Endothelial cell of umbilical vein (primary cell): ENCODE measurements at regions not wholly inside any gene's neighbourhood (a gene's known extent, or its start where the extent isn't known, plus 50 kb on each side); places are given as distances from the start of the nearest gene placed in this dataset.

Experiments used
- BruUV-seq: library from RNA; stranded (reverse); fragments of 400-500 nt; replicated peaks from 2 replicates; lab custom pipeline; 2021; lab: Mats Ljungman, UMichigan
- CTCF ChIA-PET: fragments of 300-600, 350-600 bp; sonication (Branson Sonifier 250); formaldehyde crosslinking; loops from one replicate; lab custom pipeline; 2021; ENCODE audit warnings: antibody characterized with exemption, inconsistent platforms; lab: Charles Lee
- POLR2A ChIA-PET: fragments of 300-600, 350-600 bp; sonication (Branson Sonifier 250); formaldehyde crosslinking; loops from one replicate; lab custom pipeline; 2021; ENCODE audit warnings: antibody characterized with exemption, inconsistent platforms; lab: Charles Lee
- DNase-seq: peaks from one replicate; pipeline ENCODE4 v3.0.0-alpha.2; 2011; ENCODE audit warnings: low read depth, low spot score
- FAIRE-seq: peaks from 2 replicates; lab custom pipeline; 2011; peaks lifted over from hg19 to GRCh38; lab: Jason Lieb, UNC
- H2AFZ ChIP-seq: 2 replicates; pipeline ENCODE4 v1.6.0; 2012; ENCODE audit warnings: low read depth, low read length, control low read depth, inconsistent platforms
- H3K27ac ChIP-seq: 2 replicates; pipeline ENCODE4 v1.5.1; 2011; ENCODE audit warnings: low read depth, mild to moderate bottlenecking, control low read depth, low read length, moderate library complexity; ENCODE audit not compliant: insufficient read depth
- H3K27me3 ChIP-seq, 2 experiments: 2 replicates each; pipeline versions ENCODE4 v1.6.0 to v1.6.1; 2011; ENCODE audit warnings: low read length in 2 of 2, mixed read lengths in 1 of 2; ENCODE audit not compliant: control insufficient read depth in 2 of 2, insufficient read depth in 2 of 2
- H3K36me3 ChIP-seq, 2 experiments: 2 replicates in 1 of 2; 3 replicates in 1 of 2; pipeline ENCODE4 v1.5.1; 2011; ENCODE audit warnings: low read length in 2 of 2, mild to moderate bottlenecking in 1 of 2, moderate library complexity in 1 of 2; ENCODE audit not compliant: control insufficient read depth in 2 of 2, insufficient read depth in 2 of 2; ENCODE audit errors: extremely low read depth in 1 of 2
- H3K4me1 ChIP-seq: 3 replicates; pipeline ENCODE4 v1.5.1; 2011; ENCODE audit warnings: mild to moderate bottlenecking, low read length; ENCODE audit not compliant: control insufficient read depth, insufficient read depth; ENCODE audit errors: extremely low read depth
- H3K4me2 ChIP-seq: 2 replicates; pipeline ENCODE4 v1.6.1; 2011; ENCODE audit warnings: low read length, control low read depth, mixed read lengths; ENCODE audit not compliant: insufficient read depth
- H3K4me3 ChIP-seq, 3 experiments: fragments of 200-600 bp in 1 of 3; sonication (generic), shearing (Covaris generic) in 1 of 3; replicated peaks in 1 of 3; 2 replicates each; pipeline ENCODE4 v1.5.1; 2011 to 2016; ENCODE audit warnings: control low read depth in 3 of 3, low read length in 3 of 3, mild to moderate bottlenecking in 2 of 3, inconsistent platforms in 1 of 3, low read depth in 1 of 3, moderate library complexity in 1 of 3; ENCODE audit not compliant: insufficient read depth in 1 of 3
- H3K79me2 ChIP-seq: 2 replicates; pipeline ENCODE4 v1.6.0; 2012; ENCODE audit warnings: low read length, inconsistent platforms; ENCODE audit not compliant: control insufficient read depth, insufficient read depth
- H3K9ac ChIP-seq: replicated peaks from 2 replicates; pipeline ENCODE3; 2011; ENCODE audit warnings: low read length, control low read depth; ENCODE audit not compliant: insufficient read depth; ENCODE audit errors: extremely low read depth
- H3K9me1 ChIP-seq: replicated peaks from 3 replicates; pipeline ENCODE4 v1.6.0; 2011; ENCODE audit warnings: mild to moderate bottlenecking, low read length; ENCODE audit not compliant: control insufficient read depth, insufficient read depth; ENCODE audit errors: extremely low read depth
- H3K9me3 ChIP-seq: replicated peaks from 2 replicates; pipeline ENCODE4 v1.5.1; 2012; ENCODE audit warnings: low read length, inconsistent platforms; ENCODE audit not compliant: control insufficient read depth, insufficient read depth
- H4K20me1 ChIP-seq: replicated peaks from 2 replicates; pipeline ENCODE3; 2011; ENCODE audit warnings: mild to moderate bottlenecking, low read length; ENCODE audit not compliant: control insufficient read depth, insufficient read depth; ENCODE audit errors: extremely low read depth
- CTCF ChIP-seq, 2 donors: IDR thresholded peaks; 1 replicate in 1 of 2; 2 replicates in 1 of 2; pipeline ENCODE4 v1.5.1; 2011; ENCODE audit warnings: low read length in 2 of 2, mild to moderate bottlenecking in 2 of 2, moderate library complexity in 2 of 2, control low read depth in 1 of 2, inconsistent platforms in 1 of 2, low read depth in 1 of 2; ENCODE audit not compliant: insufficient read depth in 1 of 2; ENCODE audit errors: extremely low read depth in 1 of 2
- EZH2 ChIP-seq: IDR thresholded peaks from 2 replicates; pipeline ENCODE4 v1.6.1; 2012; ENCODE audit warnings: borderline replicate concordance, low read depth, mild to moderate bottlenecking, moderate library complexity, low read length, inconsistent platforms; ENCODE audit not compliant: severe bottlenecking
- FOS ChIP-seq: IDR thresholded peaks from 2 replicates; pipeline ENCODE4 v1.6.1; 2011; ENCODE audit warnings: mild to moderate bottlenecking, low read length, moderate library complexity, borderline replicate concordance; ENCODE audit not compliant: insufficient read depth
- GATA2 ChIP-seq: IDR thresholded peaks from 2 replicates; pipeline ENCODE4 v1.7.0; 2011; ENCODE audit warnings: low read depth, mild to moderate bottlenecking, moderate library complexity, mixed read lengths, low read length; ENCODE audit not compliant: insufficient read length, insufficient read depth
- JUN ChIP-seq: IDR thresholded peaks from 2 replicates; pipeline ENCODE4 v1.6.1; 2011; ENCODE audit warnings: borderline replicate concordance, low read depth; ENCODE audit not compliant: insufficient read length, insufficient read depth
- MAX ChIP-seq: IDR thresholded peaks from 2 replicates; pipeline ENCODE4 v1.6.1; 2011; ENCODE audit not compliant: insufficient read depth, insufficient read length
- MYC ChIP-seq: IDR thresholded peaks from one replicate; pipeline ENCODE4 v1.6.1; 2011; ENCODE audit warnings: mild to moderate bottlenecking, low read depth, low read length
- POLR2A ChIP-seq: IDR thresholded peaks from 2 replicates; pipeline ENCODE4 v1.6.1; 2012; ENCODE audit warnings: low read depth, mild to moderate bottlenecking, control low read depth, low read length
- dilution Hi-C: fragments of 300-500 bp; cut with MboI; formaldehyde crosslinking; loops from one replicate; pipeline ENCODE4 v1.15.0; 2019; ENCODE audit warnings: low sequenced_read_pairs; ENCODE audit not compliant: extremely low pct_ligation_motif_present
- intact Hi-C: fragments of 100-400 bp; cut with micrococcal nuclease; formaldehyde crosslinking; loops from one replicate; pipeline ENCODE4 v1.10.0; 2022

GRCh38 chr6:140828856-140829255, 1303.9 kb upstream of the GJE1 start:
- Histone ChIP-seq H3K4me2 (no peak overlapping the region), H3K9me1 (no peaks in the 10 kb centered on the region), H3K36me3 (no peaks in the 10 kb centered on the region), H2AFZ (no peak overlapping the region), H3K79me2 (no peaks in the 10 kb centered on the region), H3K4me1 (no peaks in the 10 kb centered on the region), H4K20me1 (no peaks in the 10 kb centered on the region), H3K9ac (no peak overlapping the region), H3K9me3 (no peaks in the 10 kb centered on the region), H3K4me3 (no peak overlapping the region), H3K27me3 (no peaks in the 10 kb centered on the region), H3K27ac (no peak overlapping the region)
- POLR2A ChIA-PET = no interaction called here
- no peak for DNase-seq
- dilution Hi-C loops (no loop called here), intact Hi-C loops (no loop called here)
- CTCF ChIA-PET = no interaction called here
- no peak for TF ChIP-seq FOS
- no peak for TF ChIP-seq JUN
- TF ChIP-seq EZH2 = no peak
- no peak for TF ChIP-seq MAX
- TF ChIP-seq CTCF (IDR thresholded peaks at IDR 0.05; ENCODE audit: extremely low read depth in 1 of 2, insufficient read depth in 1 of 2, low read depth in 1 of 2, low read length in 2 of 2) = no peak
- TF ChIP-seq MYC = no peak
- no peak for TF ChIP-seq POLR2A
- TF ChIP-seq GATA2 = no peak
- no TSS peak for BruUV-seq
- FAIRE-seq = no peak
